ENCODE measurements at regions not wholly inside any gene's neighbourhood (a gene's known extent, or its start where the extent isn't known, plus 50 kb on each side); places are given as distances from the start of the nearest gene placed in this dataset.

DNA sequence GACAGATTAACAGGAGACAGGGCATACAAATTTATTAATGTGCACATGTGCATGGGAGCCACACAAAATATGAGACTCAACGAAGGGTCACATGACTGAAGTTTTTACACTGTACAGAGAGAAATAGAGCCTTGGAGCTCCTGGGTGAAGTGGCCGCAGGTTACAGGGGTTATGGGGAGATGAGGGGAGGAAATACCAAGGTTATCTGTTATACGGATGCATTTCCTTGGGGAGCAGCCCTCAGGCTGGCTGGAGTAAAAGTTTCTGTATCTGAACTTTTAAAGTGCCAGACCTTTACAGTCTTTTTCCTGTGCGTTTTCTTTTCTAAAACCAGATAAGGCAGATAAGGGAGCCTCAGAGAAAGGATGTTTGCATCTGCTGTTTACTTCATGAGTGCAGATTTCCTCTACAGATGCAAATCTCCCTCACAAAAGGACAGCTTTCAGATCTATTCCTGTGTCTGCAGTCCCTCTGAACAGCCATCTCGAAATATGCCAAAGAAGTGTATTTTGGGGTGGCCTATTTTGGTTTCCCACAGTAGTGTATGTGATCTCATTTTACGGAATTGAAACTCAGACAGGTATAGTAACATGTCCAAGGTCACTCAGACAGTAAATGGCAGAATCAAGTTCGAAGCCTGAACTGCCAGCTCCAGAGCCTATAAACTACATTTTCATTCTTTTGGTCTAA lies 139.3 kb upstream of the FBXL17 start:
- no peaks in the 10 kb centered on the region for H3K36me3 ChIP-seq
- DNase-seq = no peak
- no peaks in the 10 kb centered on the region for H3K9me3 ChIP-seq
- no peaks in the 10 kb centered on the region for H3K27me3 ChIP-seq
- no peak overlapping the region for H3K4me3 ChIP-seq
- H3K27ac ChIP-seq = no peak overlapping the region
- intact Hi-C loops (cut with DNase I; ENCODE audit: low total_unique reads) = no loop called here
- no peak for TF ChIP-seq CTCF (IDR thresholded peaks at IDR 0.05)
- H3K4me1 ChIP-seq = no peaks in the 10 kb centered on the region

- intact Hi-C loops (cut with DNase I; ENCODE audit: low total_unique reads) = no loop called here
- Histone ChIP-seq H3K27me3 (no peaks in the 10 kb centered on the region), H3K4me3 (no peak overlapping the region), H3K27ac (no peak overlapping the region), H3K36me3 (no peaks in the 10 kb centered on the region), H3K4me1 (no peaks in the 10 kb centered on the region), H3K9me3 (no peaks in the 10 kb centered on the region)
- TF ChIP-seq CTCF (IDR thresholded peaks at IDR 0.05) = no peak
- DNase-seq = no peak
These were observed 134.9 kb upstream of the FBXL17 start for GRCh38 chr5:108516785-108517184.

- Histone ChIP-seq H3K36me3 (no peaks in the 10 kb centered on the region), H3K27ac (no peak overlapping the region), H3K27me3 (no peaks in the 10 kb centered on the region), H3K9me3 (no peaks in the 10 kb centered on the region), H3K4me3 (no peak overlapping the region), H3K4me1 (no peaks in the 10 kb centered on the region)
- intact Hi-C loops (cut with DNase I; ENCODE audit: low total_unique reads) = no loop called here
- no peak for TF ChIP-seq CTCF (IDR thresholded peaks at IDR 0.05)
- no peak for DNase-seq
These were observed 133.7 kb upstream of the FBXL17 start for GRCh38 chr5:108515517-108516105.

DNA sequence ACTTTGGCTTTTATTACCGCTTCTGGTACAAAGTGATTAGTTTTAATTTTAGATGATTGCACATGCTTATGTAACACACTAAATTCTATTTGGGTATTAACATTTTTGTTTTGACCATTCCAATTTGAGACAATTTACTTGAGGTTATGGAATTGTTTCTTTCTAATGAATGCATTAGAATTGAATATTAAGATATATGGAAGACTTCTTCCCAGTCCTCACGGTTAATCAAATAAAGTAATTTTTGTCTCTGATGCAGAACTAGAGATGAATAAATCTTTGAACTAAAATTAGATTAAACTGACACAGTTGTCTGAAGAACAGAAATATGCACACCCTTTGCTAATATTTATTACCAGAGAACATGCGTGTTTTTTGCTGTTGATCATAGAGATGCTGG lies 127.1 kb upstream of the FBXL17 start:
- Histone ChIP-seq H3K9me3 (no peaks in the 10 kb centered on the region), H3K27ac (no peak overlapping the region), H3K27me3 (no peaks in the 10 kb centered on the region), H3K4me1 (no peaks in the 10 kb centered on the region), H3K36me3 (no peaks in the 10 kb centered on the region), H3K4me3 (no peak overlapping the region)
- no peak for DNase-seq
- intact Hi-C loops (cut with DNase I; ENCODE audit: low total_unique reads) = no loop called here
- no peak for TF ChIP-seq CTCF (IDR thresholded peaks at IDR 0.05)

- Histone ChIP-seq H3K27me3 (no peaks in the 10 kb centered on the region), H3K4me1 (no peaks in the 10 kb centered on the region), H3K36me3 (no peaks in the 10 kb centered on the region), H3K9me3 (no peaks in the 10 kb centered on the region), H3K27ac (no peak overlapping the region), H3K4me3 (no peak overlapping the region)
- DNase-seq = no peak
- no peak for TF ChIP-seq CTCF (IDR thresholded peaks at IDR 0.05)
- intact Hi-C loops (cut with DNase I; ENCODE audit: low total_unique reads) = no loop called here
These were observed 125.7 kb upstream of the FBXL17 start for GRCh38 chr5:108507631-108508030.

Measured in tibial artery (tissue), 4 donors.